Liver (tissue), 3 donors: ENCODE measurements at regions not wholly inside any gene's neighbourhood (a gene's known extent, or its start where the extent isn't known, plus 50 kb on each side); places are given as distances from the start of the nearest gene placed in this dataset.

Source experiments
- JUND ChIP-seq, 2 donors: IDR thresholded peaks; 2 replicates each; pipeline ENCODE4 v1.6.1; 2016; ENCODE audit warnings: antibody characterized with exemption in 2 of 2
- RAD21 ChIP-seq, 2 donors: IDR thresholded peaks; 2 replicates each; pipeline ENCODE4 v1.6.1; 2016; ENCODE audit warnings: antibody characterized with exemption in 2 of 2, mild to moderate bottlenecking in 2 of 2
- RXRA ChIP-seq, 2 donors: IDR thresholded peaks; 2 replicates each; pipeline ENCODE4 v1.6.1; 2017 to 2018; ENCODE audit warnings: antibody characterized with exemption in 2 of 2, mild to moderate bottlenecking in 1 of 2
- TAF1 ChIP-seq: conservative IDR thresholded peaks from 2 replicates; pipeline ENCODE4 v1.6.1; 2016; ENCODE audit warnings: antibody characterized with exemption, mild to moderate bottlenecking
- TF ChIP-seq, protein P1 (sequence below): fragments of 150-350 bp; IDR thresholded peaks from 2 replicates; pipeline ENCODE4 v1.5.1; 2017; ENCODE audit warnings: improper control_type of control experiment, low read depth, low read length; ENCODE audit not compliant: missing input control
- donor health status: healthy.
- donor health status: healthy.

DNA sequence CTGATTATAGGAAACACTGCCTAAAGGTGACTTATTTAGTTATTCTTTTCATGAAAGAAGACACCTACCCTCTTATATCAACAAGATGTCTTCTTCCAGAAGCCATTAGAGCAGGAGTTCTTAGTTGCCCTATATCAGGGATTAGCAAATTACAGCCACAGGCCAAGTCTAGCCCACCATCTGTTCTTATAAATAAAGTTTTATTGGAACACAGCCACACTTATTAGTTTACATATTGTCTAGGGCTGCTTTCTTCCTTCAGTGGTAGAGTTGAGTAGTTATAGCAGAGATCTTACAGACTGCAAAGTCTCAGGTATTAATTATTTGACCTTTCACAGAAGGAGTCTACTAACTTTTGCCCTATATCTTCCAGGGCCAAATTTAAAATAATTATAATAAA is 157.2 kb upstream of the NOCT start:
- TF ChIP-seq, protein P1, sequence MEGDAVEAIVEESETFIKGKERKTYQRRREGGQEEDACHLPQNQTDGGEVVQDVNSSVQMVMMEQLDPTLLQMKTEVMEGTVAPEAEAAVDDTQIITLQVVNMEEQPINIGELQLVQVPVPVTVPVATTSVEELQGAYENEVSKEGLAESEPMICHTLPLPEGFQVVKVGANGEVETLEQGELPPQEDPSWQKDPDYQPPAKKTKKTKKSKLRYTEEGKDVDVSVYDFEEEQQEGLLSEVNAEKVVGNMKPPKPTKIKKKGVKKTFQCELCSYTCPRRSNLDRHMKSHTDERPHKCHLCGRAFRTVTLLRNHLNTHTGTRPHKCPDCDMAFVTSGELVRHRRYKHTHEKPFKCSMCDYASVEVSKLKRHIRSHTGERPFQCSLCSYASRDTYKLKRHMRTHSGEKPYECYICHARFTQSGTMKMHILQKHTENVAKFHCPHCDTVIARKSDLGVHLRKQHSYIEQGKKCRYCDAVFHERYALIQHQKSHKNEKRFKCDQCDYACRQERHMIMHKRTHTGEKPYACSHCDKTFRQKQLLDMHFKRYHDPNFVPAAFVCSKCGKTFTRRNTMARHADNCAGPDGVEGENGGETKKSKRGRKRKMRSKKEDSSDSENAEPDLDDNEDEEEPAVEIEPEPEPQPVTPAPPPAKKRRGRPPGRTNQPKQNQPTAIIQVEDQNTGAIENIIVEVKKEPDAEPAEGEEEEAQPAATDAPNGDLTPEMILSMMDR = no peak
- TF ChIP-seq JUND (IDR thresholded peaks at IDR 0.05) = no peak
- no peak for TF ChIP-seq RAD21 (IDR thresholded peaks at IDR 0.05)
- no peak for TF ChIP-seq RXRA (IDR thresholded peaks at IDR 0.05)
- no peak for TF ChIP-seq TAF1
